ENCODE measurements at regions not wholly inside any gene's neighbourhood (a gene's known extent, or its start where the extent isn't known, plus 50 kb on each side); places are given as distances from the start of the nearest gene placed in this dataset.
A peak's percentile ranks its signal among the peaks of the same experiment; 100 is the strongest.

DNA sequence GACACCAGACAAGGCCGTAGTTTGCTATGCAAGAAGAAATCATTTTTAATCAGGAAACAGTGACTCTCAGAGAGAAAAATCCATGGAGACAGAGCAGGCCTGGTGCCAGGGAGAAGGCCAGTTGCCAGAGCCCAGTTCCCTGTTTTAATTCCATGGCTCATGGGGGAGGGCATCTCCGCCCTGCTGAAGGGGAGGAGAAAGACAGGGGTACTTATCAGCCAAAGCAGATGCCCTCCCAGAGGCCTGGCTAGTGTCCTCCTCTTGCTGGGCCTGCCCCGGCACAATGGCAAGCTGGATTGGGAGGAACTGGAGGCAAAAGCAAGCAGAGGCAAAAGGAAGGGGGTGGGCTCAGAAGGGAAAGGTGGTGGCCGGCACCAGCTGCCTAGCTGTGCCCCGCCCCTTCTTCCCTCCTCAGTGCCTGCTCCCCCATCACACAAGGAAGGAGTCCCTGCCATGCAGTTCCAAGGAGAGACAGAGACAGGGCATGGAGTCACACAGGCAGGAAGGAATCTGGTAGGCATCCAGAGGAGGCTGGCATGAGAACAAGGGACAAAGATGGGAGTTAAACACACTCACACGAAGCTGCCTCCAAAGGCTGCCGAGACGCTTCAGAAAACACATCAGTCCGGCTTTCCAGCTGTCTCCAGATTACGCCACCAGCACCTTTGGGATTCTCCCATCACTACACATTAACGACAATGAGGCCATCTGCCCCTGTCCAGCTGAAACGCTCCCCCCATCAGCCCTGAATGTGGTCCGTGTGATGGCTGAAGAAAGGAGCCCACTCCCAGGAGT, 591.8 kb downstream of the BUD13 start:
- H3K27ac ChIP-seq = no peak overlapping the region
- no peaks in the 10 kb centered on the region for H3K4me1 ChIP-seq
- no peaks in the 10 kb centered on the region for H3K36me3 ChIP-seq
- TF ChIP-seq, protein P1, sequence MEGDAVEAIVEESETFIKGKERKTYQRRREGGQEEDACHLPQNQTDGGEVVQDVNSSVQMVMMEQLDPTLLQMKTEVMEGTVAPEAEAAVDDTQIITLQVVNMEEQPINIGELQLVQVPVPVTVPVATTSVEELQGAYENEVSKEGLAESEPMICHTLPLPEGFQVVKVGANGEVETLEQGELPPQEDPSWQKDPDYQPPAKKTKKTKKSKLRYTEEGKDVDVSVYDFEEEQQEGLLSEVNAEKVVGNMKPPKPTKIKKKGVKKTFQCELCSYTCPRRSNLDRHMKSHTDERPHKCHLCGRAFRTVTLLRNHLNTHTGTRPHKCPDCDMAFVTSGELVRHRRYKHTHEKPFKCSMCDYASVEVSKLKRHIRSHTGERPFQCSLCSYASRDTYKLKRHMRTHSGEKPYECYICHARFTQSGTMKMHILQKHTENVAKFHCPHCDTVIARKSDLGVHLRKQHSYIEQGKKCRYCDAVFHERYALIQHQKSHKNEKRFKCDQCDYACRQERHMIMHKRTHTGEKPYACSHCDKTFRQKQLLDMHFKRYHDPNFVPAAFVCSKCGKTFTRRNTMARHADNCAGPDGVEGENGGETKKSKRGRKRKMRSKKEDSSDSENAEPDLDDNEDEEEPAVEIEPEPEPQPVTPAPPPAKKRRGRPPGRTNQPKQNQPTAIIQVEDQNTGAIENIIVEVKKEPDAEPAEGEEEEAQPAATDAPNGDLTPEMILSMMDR (IDR thresholded peaks at IDR 0.05) = no peak
- H3K27me3 ChIP-seq = no peaks in the 10 kb centered on the region
- no peak overlapping the region for H3K4me3 ChIP-seq
- intact Hi-C loops (cut with DNase I) = no loop called here
- no peaks in the 10 kb centered on the region for H3K9me3 ChIP-seq
- no peak for DNase-seq (ENCODE audit: low spot score in 2 of 2)

GRCh38 chr11:116179401-116179800, 593.4 kb downstream of the BUD13 start:
- no peaks in the 10 kb centered on the region for H3K27me3 ChIP-seq
- H3K36me3 ChIP-seq = no peaks in the 10 kb centered on the region
- TF ChIP-seq, protein P1 (IDR thresholded peaks at IDR 0.05) = no peak
- H3K27ac ChIP-seq = no peak overlapping the region
- intact Hi-C loops (cut with DNase I) = no loop called here
- no peaks in the 10 kb centered on the region for H3K4me1 ChIP-seq
- DNase-seq (ENCODE audit: low spot score in 2 of 2) = peak in 1 of 2 donors; percentile 39
- H3K9me3 ChIP-seq = no peaks in the 10 kb centered on the region
- H3K4me3 ChIP-seq = no peak overlapping the region

DNA sequence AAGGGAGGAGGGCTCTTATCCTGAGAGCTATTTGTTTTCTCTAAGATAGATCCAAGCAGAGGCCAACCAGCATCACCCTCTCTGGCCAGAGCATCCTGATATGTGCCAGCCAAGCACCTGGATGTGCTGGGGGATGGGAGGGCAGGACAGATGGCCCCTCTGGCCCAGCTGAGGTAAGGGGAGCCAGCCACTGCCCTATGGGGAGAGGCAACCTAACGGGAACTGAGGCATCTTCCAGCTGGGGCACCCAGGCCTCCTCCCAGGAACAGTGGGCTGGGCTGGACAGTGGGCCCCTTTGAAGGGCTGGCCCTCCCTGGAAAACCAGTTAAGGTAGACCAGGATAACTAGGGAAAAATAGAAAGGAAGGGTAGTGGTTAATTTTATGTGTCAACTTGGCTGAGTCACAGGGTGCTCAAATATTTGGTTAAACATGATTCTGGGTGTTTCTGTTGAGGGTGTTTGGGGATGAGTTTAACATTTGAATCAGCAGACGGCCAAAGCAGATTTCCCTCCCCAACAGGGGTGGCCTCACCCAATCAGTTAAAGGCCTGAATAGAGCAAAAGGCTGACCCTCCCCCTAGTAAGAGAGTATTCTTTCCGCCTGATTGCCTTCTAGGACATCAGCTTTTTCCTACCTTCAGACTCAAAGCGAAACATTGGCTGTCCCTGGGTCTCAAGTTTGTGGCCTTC, 595.1 kb downstream of the BUD13 start:
- no peak overlapping the region for H3K27ac ChIP-seq
- intact Hi-C loops (cut with DNase I) = no loop called here
- H3K27me3 ChIP-seq = no peaks in the 10 kb centered on the region
- TF ChIP-seq, protein P1 (IDR thresholded peaks at IDR 0.05) = no peak
- H3K36me3 ChIP-seq = no peaks in the 10 kb centered on the region
- no peak overlapping the region for H3K4me3 ChIP-seq
- H3K4me1 ChIP-seq = no peaks in the 10 kb centered on the region
- peak in 1 of 2 donors; percentile 49 for DNase-seq (ENCODE audit: low spot score in 2 of 2)
- no peaks in the 10 kb centered on the region for H3K9me3 ChIP-seq

- peak in 1 of 2 donors; percentile 39 for DNase-seq (ENCODE audit: low spot score in 2 of 2)
- intact Hi-C loops (cut with DNase I) = no loop called here
These were observed 596.2 kb downstream of the BUD13 start for GRCh38 chr11:116176484-116177005.

DNA sequence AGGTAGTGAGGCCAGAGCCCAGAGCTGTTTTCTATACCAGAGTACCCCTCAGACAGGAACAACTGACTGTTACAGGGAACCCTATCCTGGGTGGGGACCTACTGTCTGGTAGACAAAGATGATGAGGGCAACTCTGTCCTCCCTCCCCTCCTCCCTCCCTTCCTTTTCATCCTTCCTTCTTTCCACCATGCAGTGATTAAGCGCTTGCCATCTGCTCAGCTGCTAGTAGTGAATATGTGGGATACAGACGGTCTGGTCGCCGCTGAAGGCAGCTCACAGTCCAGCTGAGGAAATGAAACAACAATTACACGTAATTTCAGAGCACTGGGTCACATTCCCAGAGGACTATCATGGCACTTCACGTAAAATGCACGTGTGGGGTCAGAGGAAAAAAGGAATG, 597.1 kb downstream of the BUD13 start:
- no peaks in the 10 kb centered on the region for H3K9me3 ChIP-seq
- H3K36me3 ChIP-seq = no peaks in the 10 kb centered on the region
- TF ChIP-seq, protein P1 (IDR thresholded peaks at IDR 0.05) = no peak
- H3K27me3 ChIP-seq = no peaks in the 10 kb centered on the region
- DNase-seq (ENCODE audit: low spot score in 2 of 2) = peak in 1 of 2 donors; percentile 11
- intact Hi-C loops (cut with DNase I) = no loop called here
- H3K4me3 ChIP-seq = no peak overlapping the region
- H3K27ac ChIP-seq = no peak overlapping the region
- no peaks in the 10 kb centered on the region for H3K4me1 ChIP-seq

More at GRCh38 chr11:116176484-116177005, 596.2 kb downstream of the BUD13 start:
- TF ChIP-seq, protein P1 (IDR thresholded peaks at IDR 0.05) = no peak
- Histone ChIP-seq H3K9me3 (no peaks in the 10 kb centered on the region), H3K36me3 (no peaks in the 10 kb centered on the region), H3K4me3 (no peak overlapping the region), H3K27me3 (no peaks in the 10 kb centered on the region), H3K4me1 (no peaks in the 10 kb centered on the region), H3K27ac (no peak overlapping the region)
